Endothelial cell (in vitro differentiated cells): ENCODE measurements at regions not wholly inside any gene's neighbourhood (a gene's known extent, or its start where the extent isn't known, plus 50 kb on each side); places are given as distances from the start of the nearest gene placed in this dataset.

Source experiments
- DNase-seq: peaks from one replicate; pipeline ENCODE4 v3.0.0; 2021; ENCODE audit warnings: low spot score
- H3K27ac Mint-ChIP-seq: one replicate; pipeline ENCODE4 v1.8.0; 2021; ENCODE audit warnings: mixed read lengths, inconsistent platforms; ENCODE audit not compliant: unreplicated experiment
- H3K27me3 Mint-ChIP-seq: one replicate; pipeline ENCODE4 v1.8.0; 2021; ENCODE audit warnings: mild to moderate bottlenecking, moderate library complexity, mixed read lengths, inconsistent platforms; ENCODE audit not compliant: unreplicated experiment
- H3K36me3 Mint-ChIP-seq: one replicate; pipeline ENCODE4 v1.8.0; 2021; ENCODE audit warnings: mild to moderate bottlenecking, low read depth, mixed read lengths, inconsistent platforms; ENCODE audit not compliant: unreplicated experiment
- H3K4me1 Mint-ChIP-seq: one replicate; pipeline ENCODE4 v1.8.0; 2021; ENCODE audit warnings: mild to moderate bottlenecking, mixed read lengths, inconsistent platforms; ENCODE audit not compliant: unreplicated experiment
- H3K4me3 Mint-ChIP-seq: one replicate; pipeline ENCODE4 v1.8.0; 2021; ENCODE audit warnings: mild to moderate bottlenecking, mixed read lengths, inconsistent platforms; ENCODE audit not compliant: unreplicated experiment
- H3K9me3 Mint-ChIP-seq: one replicate; pipeline ENCODE4 v1.8.0; 2021; ENCODE audit warnings: mixed read lengths, inconsistent platforms; ENCODE audit not compliant: unreplicated experiment
- CTCF ChIP-seq: fragments of 200-600 bp; sonication (generic); IDR thresholded peaks from one replicate; pipeline ENCODE4 v1.5.0; 2021; ENCODE audit warnings: antibody characterized with exemption; ENCODE audit not compliant: unreplicated experiment

- Mint-ChIP-seq H3K4me3 (no peak overlapping the region), H3K9me3 (no peaks in the 10 kb centered on the region), H3K36me3 (no peaks in the 10 kb centered on the region), H3K27me3 (no peaks in the 10 kb centered on the region), H3K4me1 (no peaks in the 10 kb centered on the region), H3K27ac (no peak overlapping the region)
- no peak for TF ChIP-seq CTCF
- no peak for DNase-seq
Measured at GRCh38 chr1:69451196-69451595, 116.5 kb upstream of the LRRC7 start.

- no peak overlapping the region for H3K27ac Mint-ChIP-seq
Measured at GRCh38 chr1:69455718-69456117, 112.0 kb upstream of the LRRC7 start.

GRCh38 chr1:69459244-69459643, 108.5 kb upstream of the LRRC7 start:
- no peak for TF ChIP-seq CTCF
- no peak overlapping the region for H3K4me3 Mint-ChIP-seq
- no peaks in the 10 kb centered on the region for H3K9me3 Mint-ChIP-seq
- H3K27ac Mint-ChIP-seq: no peak overlapping the region
- no peak for DNase-seq
- no peaks in the 10 kb centered on the region for H3K27me3 Mint-ChIP-seq
- H3K36me3 Mint-ChIP-seq: no peaks in the 10 kb centered on the region
- no peaks in the 10 kb centered on the region for H3K4me1 Mint-ChIP-seq

More at GRCh38 chr1:69455718-69456117, 112.0 kb upstream of the LRRC7 start:
- no peaks in the 10 kb centered on the region for H3K9me3 Mint-ChIP-seq
- H3K4me3 Mint-ChIP-seq: no peak overlapping the region
- no peak for TF ChIP-seq CTCF
- no peaks in the 10 kb centered on the region for H3K4me1 Mint-ChIP-seq
- no peaks in the 10 kb centered on the region for H3K36me3 Mint-ChIP-seq
- no peak for DNase-seq
- no peaks in the 10 kb centered on the region for H3K27me3 Mint-ChIP-seq

- no peak for DNase-seq
- Mint-ChIP-seq H3K9me3 (no peaks in the 10 kb centered on the region), H3K4me1 (no peaks in the 10 kb centered on the region), H3K4me3 (no peak overlapping the region), H3K36me3 (no peaks in the 10 kb centered on the region), H3K27ac (no peak overlapping the region), H3K27me3 (no peaks in the 10 kb centered on the region)
- TF ChIP-seq CTCF: no peak
Measured at GRCh38 chr1:69475021-69475420, 92.7 kb upstream of the LRRC7 start.

GRCh38 chr1:69479734-69480133, 88.0 kb upstream of the LRRC7 start:
- H3K27me3 Mint-ChIP-seq: peaks cover 2% of the 10 kb centered on the region
- TF ChIP-seq CTCF: no peak
- H3K4me1 Mint-ChIP-seq: no peaks in the 10 kb centered on the region
- H3K27ac Mint-ChIP-seq: no peak overlapping the region
- no peaks in the 10 kb centered on the region for H3K36me3 Mint-ChIP-seq
- H3K4me3 Mint-ChIP-seq: no peak overlapping the region
- H3K9me3 Mint-ChIP-seq: no peaks in the 10 kb centered on the region
- no peak for DNase-seq
